NB4 (cell line): ENCODE measurements at regions not wholly inside any gene's neighbourhood (a gene's known extent, or its start where the extent isn't known, plus 50 kb on each side); places are given as distances from the start of the nearest gene placed in this dataset.

Source experiments
- MYC ChIP-seq: IDR thresholded peaks from 2 replicates; pipeline ENCODE4 v1.6.1; 2011; ENCODE audit warnings: low read depth, low read length
- POLR2A ChIP-seq: IDR thresholded peaks from 2 replicates; pipeline ENCODE4 v1.6.1; 2011; ENCODE audit warnings: mild to moderate bottlenecking; ENCODE audit not compliant: insufficient read length; ENCODE audit errors: extremely low read depth
- TF ChIP-seq, protein P1 (sequence below): IDR thresholded peaks from one replicate; pipeline ENCODE4 v1.5.1; 2012; ENCODE audit warnings: low read depth, low read length
- TF ChIP-seq, protein P2 (sequence below): IDR thresholded peaks from 2 replicates; pipeline ENCODE4 v1.6.1; 2011; ENCODE audit warnings: low read depth, low read length

DNA sequence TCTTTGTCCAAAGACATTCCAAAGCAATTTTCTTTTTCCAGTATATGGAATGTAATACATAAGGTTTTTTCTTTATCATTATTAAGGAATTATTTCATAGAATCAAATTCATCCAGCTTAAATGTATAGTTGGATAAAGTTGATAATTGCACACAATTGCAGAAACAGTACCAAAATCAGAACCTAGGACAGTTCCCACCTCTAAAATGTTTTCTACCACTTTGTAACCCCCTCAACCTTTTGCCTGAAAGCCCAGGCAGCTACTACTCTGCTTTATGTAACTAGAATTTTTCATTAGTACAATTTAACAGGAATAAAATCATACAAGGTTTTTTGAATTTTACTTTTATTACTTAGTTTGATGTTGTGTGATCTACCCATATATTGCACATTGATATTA lies 98.0 kb downstream of the PRR20E start:
- TF ChIP-seq, protein P1, sequence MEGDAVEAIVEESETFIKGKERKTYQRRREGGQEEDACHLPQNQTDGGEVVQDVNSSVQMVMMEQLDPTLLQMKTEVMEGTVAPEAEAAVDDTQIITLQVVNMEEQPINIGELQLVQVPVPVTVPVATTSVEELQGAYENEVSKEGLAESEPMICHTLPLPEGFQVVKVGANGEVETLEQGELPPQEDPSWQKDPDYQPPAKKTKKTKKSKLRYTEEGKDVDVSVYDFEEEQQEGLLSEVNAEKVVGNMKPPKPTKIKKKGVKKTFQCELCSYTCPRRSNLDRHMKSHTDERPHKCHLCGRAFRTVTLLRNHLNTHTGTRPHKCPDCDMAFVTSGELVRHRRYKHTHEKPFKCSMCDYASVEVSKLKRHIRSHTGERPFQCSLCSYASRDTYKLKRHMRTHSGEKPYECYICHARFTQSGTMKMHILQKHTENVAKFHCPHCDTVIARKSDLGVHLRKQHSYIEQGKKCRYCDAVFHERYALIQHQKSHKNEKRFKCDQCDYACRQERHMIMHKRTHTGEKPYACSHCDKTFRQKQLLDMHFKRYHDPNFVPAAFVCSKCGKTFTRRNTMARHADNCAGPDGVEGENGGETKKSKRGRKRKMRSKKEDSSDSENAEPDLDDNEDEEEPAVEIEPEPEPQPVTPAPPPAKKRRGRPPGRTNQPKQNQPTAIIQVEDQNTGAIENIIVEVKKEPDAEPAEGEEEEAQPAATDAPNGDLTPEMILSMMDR, result no peak
- TF ChIP-seq POLR2A, result no peak
- TF ChIP-seq MYC, result no peak
- TF ChIP-seq, protein P2, sequence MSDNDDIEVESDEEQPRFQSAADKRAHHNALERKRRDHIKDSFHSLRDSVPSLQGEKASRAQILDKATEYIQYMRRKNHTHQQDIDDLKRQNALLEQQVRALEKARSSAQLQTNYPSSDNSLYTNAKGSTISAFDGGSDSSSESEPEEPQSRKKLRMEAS, result no peak
